ENCODE measurements at regions not wholly inside any gene's neighbourhood (a gene's known extent, or its start where the extent isn't known, plus 50 kb on each side); places are given as distances from the start of the nearest gene placed in this dataset.

GRCh38 chr6:144661116-144661806 lies 376.1 kb downstream of the UTRN start (continued):
- TF ChIP-seq FOXK2 (IDR thresholded peaks at IDR 0.05) (no peak), ZMYM4 (CRISPR knock-in tag; IDR thresholded peaks at IDR 0.05) (peak; percentile 73), JARID2 (CRISPR knock-in tag; IDR thresholded peaks at IDR 0.05; ENCODE audit: insufficient replicate concordance) (no peak), HMG20B (CRISPR knock-in tag; conservative IDR thresholded peaks at IDR 0.05) (peak; percentile 54; the same call in 1 of the 2 replicates), BORCS8-MEF2B (CRISPR knock-in tag; IDR thresholded peaks at IDR 0.05) (no peak), JUND (CRISPR knock-in tag; IDR thresholded peaks at IDR 0.05) (no peak), ZBTB43 (CRISPR knock-in tag; conservative IDR thresholded peaks at IDR 0.05) (no peak), ZEB1 (IDR thresholded peaks at IDR 0.05; ENCODE audit: insufficient replicate concordance, low read depth) (no peak), ZNF792 (CRISPR knock-in tag; IDR thresholded peaks at IDR 0.05) (0 out of 2 replicates have a peak, but pooled peaks have one; percentile 27), MIXL1 (CRISPR knock-in tag; IDR thresholded peaks at IDR 0.05) (0 out of 2 replicates have a peak, but pooled peaks have one; percentile 34), ZNF44 (CRISPR knock-in tag; IDR thresholded peaks at IDR 0.05) (0 out of 2 replicates have a peak, but pooled peaks have one; percentile 31), ZNF563 (CRISPR knock-in tag; IDR thresholded peaks at IDR 0.05) (no peak), ZNF570 (CRISPR knock-in tag; IDR thresholded peaks at IDR 0.05; ENCODE audit: borderline replicate concordance) (no peak), GTF2F1 (IDR thresholded peaks at IDR 0.05; ENCODE audit: low read length) (no peak), HNRNPUL1 (IDR thresholded peaks at IDR 0.05; ENCODE audit: low read depth, low read length) (peak; percentile 30; the same call in 1 of the 2 replicates), HDAC1 (CRISPR knock-in tag; IDR thresholded peaks at IDR 0.05) (0 out of 2 replicates have a peak, but pooled peaks have one; percentile 46), MAX (IDR thresholded peaks at IDR 0.05) (no peak), MAFG (CRISPR knock-in tag; IDR thresholded peaks at IDR 0.05) (no peak), ZNF124 (CRISPR knock-in tag; IDR thresholded peaks at IDR 0.05) (0 out of 2 replicates have a peak, but pooled peaks have one; percentile 40)
- TF ChIP-seq, protein P1, sequence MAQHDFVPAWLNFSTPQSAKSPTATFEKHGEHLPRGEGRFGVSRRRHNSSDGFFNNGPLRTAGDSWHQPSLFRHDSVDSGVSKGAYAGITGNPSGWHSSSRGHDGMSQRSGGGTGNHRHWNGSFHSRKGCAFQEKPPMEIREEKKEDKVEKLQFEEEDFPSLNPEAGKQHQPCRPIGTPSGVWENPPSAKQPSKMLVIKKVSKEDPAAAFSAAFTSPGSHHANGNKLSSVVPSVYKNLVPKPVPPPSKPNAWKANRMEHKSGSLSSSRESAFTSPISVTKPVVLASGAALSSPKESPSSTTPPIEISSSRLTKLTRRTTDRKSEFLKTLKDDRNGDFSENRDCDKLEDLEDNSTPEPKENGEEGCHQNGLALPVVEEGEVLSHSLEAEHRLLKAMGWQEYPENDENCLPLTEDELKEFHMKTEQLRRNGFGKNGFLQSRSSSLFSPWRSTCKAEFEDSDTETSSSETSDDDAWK (CRISPR knock-in tag; IDR thresholded peaks at IDR 0.05) = no peak
- TF ChIP-seq, protein P2, sequence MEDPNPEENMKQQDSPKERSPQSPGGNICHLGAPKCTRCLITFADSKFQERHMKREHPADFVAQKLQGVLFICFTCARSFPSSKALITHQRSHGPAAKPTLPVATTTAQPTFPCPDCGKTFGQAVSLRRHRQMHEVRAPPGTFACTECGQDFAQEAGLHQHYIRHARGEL (CRISPR knock-in tag; IDR thresholded peaks at IDR 0.05) = no peak
- TF ChIP-seq, protein P3, sequence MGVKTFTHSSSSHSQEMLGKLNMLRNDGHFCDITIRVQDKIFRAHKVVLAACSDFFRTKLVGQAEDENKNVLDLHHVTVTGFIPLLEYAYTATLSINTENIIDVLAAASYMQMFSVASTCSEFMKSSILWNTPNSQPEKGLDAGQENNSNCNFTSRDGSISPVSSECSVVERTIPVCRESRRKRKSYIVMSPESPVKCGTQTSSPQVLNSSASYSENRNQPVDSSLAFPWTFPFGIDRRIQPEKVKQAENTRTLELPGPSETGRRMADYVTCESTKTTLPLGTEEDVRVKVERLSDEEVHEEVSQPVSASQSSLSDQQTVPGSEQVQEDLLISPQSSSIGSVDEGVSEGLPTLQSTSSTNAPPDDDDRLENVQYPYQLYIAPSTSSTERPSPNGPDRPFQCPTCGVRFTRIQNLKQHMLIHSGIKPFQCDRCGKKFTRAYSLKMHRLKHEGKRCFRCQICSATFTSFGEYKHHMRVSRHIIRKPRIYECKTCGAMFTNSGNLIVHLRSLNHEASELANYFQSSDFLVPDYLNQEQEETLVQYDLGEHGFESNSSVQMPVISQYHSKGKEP (CRISPR knock-in tag; IDR thresholded peaks at IDR 0.05) = no peak
- TF ChIP-seq, protein P4, sequence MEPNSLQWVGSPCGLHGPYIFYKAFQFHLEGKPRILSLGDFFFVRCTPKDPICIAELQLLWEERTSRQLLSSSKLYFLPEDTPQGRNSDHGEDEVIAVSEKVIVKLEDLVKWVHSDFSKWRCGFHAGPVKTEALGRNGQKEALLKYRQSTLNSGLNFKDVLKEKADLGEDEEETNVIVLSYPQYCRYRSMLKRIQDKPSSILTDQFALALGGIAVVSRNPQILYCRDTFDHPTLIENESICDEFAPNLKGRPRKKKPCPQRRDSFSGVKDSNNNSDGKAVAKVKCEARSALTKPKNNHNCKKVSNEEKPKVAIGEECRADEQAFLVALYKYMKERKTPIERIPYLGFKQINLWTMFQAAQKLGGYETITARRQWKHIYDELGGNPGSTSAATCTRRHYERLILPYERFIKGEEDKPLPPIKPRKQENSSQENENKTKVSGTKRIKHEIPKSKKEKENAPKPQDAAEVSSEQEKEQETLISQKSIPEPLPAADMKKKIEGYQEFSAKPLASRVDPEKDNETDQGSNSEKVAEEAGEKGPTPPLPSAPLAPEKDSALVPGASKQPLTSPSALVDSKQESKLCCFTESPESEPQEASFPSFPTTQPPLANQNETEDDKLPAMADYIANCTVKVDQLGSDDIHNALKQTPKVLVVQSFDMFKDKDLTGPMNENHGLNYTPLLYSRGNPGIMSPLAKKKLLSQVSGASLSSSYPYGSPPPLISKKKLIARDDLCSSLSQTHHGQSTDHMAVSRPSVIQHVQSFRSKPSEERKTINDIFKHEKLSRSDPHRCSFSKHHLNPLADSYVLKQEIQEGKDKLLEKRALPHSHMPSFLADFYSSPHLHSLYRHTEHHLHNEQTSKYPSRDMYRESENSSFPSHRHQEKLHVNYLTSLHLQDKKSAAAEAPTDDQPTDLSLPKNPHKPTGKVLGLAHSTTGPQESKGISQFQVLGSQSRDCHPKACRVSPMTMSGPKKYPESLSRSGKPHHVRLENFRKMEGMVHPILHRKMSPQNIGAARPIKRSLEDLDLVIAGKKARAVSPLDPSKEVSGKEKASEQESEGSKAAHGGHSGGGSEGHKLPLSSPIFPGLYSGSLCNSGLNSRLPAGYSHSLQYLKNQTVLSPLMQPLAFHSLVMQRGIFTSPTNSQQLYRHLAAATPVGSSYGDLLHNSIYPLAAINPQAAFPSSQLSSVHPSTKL (CRISPR knock-in tag; IDR thresholded peaks at IDR 0.05) = peak; percentile 69

All from HepG2 (cell line).